VCaP (cell line): ENCODE measurements at regions not wholly inside any gene's neighbourhood (a gene's known extent, or its start where the extent isn't known, plus 50 kb on each side); places are given as distances from the start of the nearest gene placed in this dataset.
"Not testable (repeated sequence)": the region's sequence is repeated elsewhere in the genome, so short reads cannot be mapped to it uniquely, and the experiment has no call there.

Experiments
- H3K27ac ChIP-seq: fragments of 450-650 bp; 2 replicates; pipeline ENCODE4 v1.5.1; 2017
- TF ChIP-seq, protein P1 (sequence below): fragments of 450-650 bp; conservative IDR thresholded peaks from 2 replicates; pipeline ENCODE4 v1.5.1; 2017; ENCODE audit warnings: mild to moderate bottlenecking, moderate library complexity

DNA sequence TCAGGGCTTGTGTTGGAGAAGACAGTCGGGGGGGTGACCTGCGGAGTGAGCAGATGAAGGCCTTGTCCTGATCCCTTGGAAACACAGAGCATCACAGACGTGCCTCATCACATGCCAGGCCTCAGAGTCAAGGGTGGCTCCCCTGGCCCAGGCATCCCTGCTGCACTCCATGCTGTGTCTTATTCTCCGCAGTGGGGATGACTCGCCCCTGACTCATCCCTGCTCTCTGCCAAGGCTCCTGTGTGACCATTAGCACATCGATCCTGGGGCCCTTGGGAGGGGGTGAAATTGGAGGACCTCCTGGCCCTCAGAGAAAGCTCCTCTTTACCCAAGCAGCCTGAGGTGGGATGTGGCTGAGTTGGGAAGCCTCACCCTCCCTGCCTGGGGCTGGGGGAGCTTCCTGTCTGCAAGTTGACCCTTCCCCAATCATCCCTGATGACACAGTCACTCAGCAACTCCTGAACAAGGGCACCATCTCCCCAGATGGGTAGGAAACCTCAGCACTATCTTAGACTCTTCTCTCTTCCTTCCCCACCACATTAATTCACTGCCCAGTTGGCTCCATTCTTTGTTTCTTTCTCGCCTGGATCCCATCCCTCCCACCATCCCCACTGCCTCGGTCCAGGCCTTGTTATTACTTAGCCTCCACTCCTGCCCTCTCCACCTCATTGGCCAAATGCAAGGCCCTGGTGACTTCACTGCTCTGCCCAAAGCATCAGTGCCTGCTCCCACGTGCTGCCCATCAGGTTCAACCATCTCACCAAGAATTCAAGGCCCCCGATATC is 74.6 kb downstream of the CAMK2N1 start:
- TF ChIP-seq, protein P1, sequence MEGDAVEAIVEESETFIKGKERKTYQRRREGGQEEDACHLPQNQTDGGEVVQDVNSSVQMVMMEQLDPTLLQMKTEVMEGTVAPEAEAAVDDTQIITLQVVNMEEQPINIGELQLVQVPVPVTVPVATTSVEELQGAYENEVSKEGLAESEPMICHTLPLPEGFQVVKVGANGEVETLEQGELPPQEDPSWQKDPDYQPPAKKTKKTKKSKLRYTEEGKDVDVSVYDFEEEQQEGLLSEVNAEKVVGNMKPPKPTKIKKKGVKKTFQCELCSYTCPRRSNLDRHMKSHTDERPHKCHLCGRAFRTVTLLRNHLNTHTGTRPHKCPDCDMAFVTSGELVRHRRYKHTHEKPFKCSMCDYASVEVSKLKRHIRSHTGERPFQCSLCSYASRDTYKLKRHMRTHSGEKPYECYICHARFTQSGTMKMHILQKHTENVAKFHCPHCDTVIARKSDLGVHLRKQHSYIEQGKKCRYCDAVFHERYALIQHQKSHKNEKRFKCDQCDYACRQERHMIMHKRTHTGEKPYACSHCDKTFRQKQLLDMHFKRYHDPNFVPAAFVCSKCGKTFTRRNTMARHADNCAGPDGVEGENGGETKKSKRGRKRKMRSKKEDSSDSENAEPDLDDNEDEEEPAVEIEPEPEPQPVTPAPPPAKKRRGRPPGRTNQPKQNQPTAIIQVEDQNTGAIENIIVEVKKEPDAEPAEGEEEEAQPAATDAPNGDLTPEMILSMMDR, result no peak
- no peak overlapping the region for H3K27ac ChIP-seq

DNA sequence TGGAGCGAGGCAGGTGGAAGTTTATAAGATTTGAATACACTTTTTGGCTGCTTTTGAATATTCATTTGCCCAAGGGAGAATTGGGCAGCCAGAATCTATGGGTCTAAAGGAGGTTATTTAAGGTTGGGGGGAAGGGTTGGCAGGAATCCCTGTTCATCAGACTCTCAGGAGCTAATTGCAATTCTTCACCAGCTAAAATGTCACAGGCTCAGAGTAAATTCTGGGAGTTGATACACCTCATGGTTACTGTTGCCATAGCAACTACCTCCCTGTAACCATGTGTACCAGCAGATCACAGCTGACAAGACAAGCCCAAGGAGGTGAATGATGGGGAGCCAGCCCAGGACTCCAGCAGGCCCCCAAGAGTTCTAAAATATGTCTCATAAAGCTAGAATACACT is 75.5 kb downstream of the CAMK2N1 start:
- TF ChIP-seq, protein P1, result no peak

DNA sequence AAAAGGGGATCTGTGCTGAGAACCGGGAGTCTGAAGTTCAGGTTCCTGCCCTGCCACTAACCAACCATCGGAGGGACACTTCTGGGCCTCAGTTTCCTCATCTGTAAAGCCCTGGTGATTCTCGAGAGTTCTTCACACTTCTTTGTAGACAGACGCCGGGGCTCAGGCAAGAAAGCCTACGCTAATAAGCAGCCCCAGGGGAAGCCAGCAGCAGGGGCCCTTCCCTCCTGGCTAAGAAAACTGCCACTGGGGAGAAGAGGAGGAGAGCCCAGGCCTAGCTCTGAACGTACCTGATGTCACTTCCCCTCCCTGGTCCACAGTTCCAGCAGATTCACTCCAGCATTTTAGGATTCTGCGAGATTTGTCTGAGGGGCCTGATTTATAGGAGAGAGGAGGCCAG is 76.0 kb downstream of the CAMK2N1 start:
- no peak overlapping the region for H3K27ac ChIP-seq
- TF ChIP-seq, protein P1, result no peak

More for the DNA sequence above, 75.5 kb downstream of the CAMK2N1 start:
- no peak overlapping the region for H3K27ac ChIP-seq

DNA sequence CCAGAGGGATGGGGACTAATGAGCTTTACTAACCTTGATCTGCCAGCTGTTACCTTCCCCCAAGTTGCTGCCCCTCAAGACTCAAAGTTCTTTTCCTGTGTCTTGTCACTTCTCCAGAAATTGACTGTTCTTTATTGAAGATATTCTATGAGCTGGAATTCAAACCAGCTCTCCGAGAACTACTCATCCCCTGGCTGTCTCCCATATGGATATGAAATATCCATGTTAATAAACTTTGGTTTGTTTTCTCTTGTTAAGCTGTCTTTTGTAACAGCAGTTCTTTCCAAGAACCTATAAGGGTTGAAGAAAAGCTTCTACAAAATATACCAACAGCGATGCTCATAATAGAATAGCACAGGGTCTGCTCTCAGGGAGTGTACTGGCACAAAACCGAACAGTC is 77.0 kb downstream of the CAMK2N1 start:
- H3K27ac ChIP-seq, result no peak overlapping the region
- TF ChIP-seq, protein P1, result no peak

DNA sequence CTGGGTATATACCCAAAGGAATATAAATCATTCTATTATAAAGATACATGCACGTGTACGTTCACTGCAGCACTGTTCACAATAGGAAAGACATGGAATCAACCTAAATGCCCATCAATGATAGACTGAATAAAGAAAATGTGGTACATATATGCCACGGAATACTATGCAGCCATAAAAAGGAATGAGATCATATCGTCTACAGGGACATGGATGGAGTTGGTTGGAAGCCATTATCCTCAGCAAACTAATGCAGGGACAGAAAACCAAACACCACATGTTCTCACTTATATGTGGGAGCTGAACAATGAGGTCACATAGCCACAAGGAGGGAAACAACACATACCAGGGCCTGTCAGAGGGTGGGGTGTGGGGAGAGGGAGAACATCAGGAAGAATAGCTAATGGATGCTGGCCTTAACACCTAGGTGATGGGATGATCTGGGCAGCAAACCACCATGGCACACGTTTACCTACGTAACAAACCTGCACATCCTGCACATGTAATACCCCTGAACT is 77.8 kb downstream of the CAMK2N1 start:
- not testable (repeated sequence) for H3K27ac ChIP-seq

DNA sequence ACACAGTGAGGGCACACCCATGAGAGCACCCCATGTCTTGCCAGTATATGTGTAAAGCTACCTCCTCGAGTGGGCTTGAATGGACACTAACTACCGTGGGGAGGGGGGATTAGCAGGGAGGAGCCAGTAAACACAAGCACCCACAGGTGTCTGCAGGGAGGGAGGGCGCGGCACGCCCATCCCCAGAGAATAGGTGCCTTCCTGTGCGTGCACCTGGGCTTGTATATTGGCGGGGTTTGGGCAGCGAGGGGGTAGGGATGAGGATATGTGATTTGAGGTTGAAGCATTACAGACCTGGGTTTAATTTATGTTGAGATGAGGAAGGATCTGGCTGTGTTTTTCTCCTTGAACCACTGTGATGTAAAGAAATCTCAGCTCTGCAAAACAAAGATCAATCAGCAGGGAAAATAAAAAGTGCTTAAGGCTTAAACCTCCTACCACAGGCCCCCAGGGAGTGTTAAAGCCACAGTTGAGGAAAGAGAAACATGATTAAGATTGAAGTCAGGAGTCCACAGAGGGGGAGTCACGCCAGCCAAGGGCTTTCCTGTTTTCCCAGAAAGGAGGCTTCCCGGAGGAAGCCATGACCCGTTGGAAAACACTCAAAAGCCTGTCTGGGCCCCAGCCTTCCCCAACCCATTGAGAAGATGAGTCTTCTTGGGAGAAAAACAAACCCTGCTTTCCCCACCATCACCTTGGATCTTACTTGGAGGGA is 80.0 kb downstream of the CAMK2N1 start:
- TF ChIP-seq, protein P1, result no peak
- no peak overlapping the region for H3K27ac ChIP-seq

DNA sequence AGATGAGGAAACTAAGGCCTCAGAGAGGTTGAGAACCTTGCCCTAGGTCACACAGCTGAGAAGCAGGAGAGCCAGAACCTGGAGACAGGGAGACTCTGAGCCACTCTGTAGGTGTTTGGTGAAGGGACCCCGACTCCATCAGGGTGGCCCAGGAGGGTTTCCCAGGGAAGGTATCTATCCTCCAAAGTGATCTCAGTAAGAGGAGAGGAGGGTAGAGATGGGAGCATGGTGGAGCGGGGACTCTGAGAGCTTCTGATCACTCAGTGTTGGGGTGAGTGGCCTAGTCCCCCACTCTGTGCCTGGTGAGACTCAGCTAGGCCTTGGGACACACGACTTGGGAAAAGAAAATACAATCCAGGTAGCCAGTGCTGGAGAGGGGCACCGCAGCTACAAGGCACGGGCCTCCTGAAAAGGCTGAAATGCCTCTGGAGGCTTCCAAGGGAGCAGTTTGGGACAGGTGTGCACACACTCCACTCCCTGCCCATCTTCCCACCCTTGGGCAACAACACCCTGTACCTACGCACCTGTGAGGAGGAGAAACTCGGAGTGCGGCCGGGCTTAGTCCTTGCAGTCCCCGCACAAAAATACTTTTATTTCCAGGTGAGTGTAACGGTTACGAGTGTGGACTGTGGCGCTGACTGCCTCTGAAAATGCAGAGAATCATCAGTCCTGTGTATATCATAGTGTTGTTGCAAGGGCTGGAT is 80.8 kb downstream of the CAMK2N1 start:
- H3K27ac ChIP-seq, result no peak overlapping the region
- TF ChIP-seq, protein P1, result no peak
